ENCODE measurements at regions not wholly inside any gene's neighbourhood (a gene's known extent, or its start where the extent isn't known, plus 50 kb on each side); places are given as distances from the start of the nearest gene placed in this dataset.

- WGBS, 2 donors: 58 to 65% methylated on average over 8 of the region's 8 CpGs
- Histone ChIP-seq H3K27ac (no peak overlapping the region), H3K9me3 (no peaks in the 10 kb centered on the region), H3K36me3 (ENCODE audit: low read depth, missing control alignments) (no peaks in the 10 kb centered on the region), H3K4me3 (no peak overlapping the region), H3K27me3 (no peaks in the 10 kb centered on the region), H3K4me1 (no peaks in the 10 kb centered on the region)
- intact Hi-C loops (cut with DNase I; ENCODE audit: low total_unique reads): no loop called here
- no peak for DNase-seq
- TF ChIP-seq POLR2A (IDR thresholded peaks at IDR 0.05) (no peak), CTCF (IDR thresholded peaks at IDR 0.05) (no peak)
Observed at GRCh38 chr5:147081311-147081764, 153.5 kb upstream of the STK32A start.

- no peak overlapping the region for H3K27ac ChIP-seq
- 82 to 84% methylated on average over 1 of the region's 1 CpG for WGBS, 2 donors
- DNase-seq: no peak
- H3K4me1 ChIP-seq: no peaks in the 10 kb centered on the region
- intact Hi-C loops (cut with DNase I; ENCODE audit: low total_unique reads): no loop called here
- H3K9me3 ChIP-seq: no peaks in the 10 kb centered on the region
- H3K36me3 ChIP-seq (ENCODE audit: low read depth, missing control alignments): no peaks in the 10 kb centered on the region
- H3K4me3 ChIP-seq: no peak overlapping the region
- TF ChIP-seq POLR2A (IDR thresholded peaks at IDR 0.05) (no peak), CTCF (IDR thresholded peaks at IDR 0.05) (no peak)
- no peaks in the 10 kb centered on the region for H3K27me3 ChIP-seq
Observed at GRCh38 chr5:147084702-147085101, 150.1 kb upstream of the STK32A start.

GRCh38 chr5:147085409-147085808 is 149.4 kb upstream of the STK32A start:
- no peaks in the 10 kb centered on the region for H3K9me3 ChIP-seq
- H3K27ac ChIP-seq: no peak overlapping the region
- H3K36me3 ChIP-seq (ENCODE audit: low read depth, missing control alignments): no peaks in the 10 kb centered on the region
- intact Hi-C loops (cut with DNase I; ENCODE audit: low total_unique reads): no loop called here
- no peak for DNase-seq
- no peaks in the 10 kb centered on the region for H3K27me3 ChIP-seq
- no peaks in the 10 kb centered on the region for H3K4me1 ChIP-seq
- TF ChIP-seq POLR2A (IDR thresholded peaks at IDR 0.05) (no peak), CTCF (IDR thresholded peaks at IDR 0.05) (no peak)
- no peak overlapping the region for H3K4me3 ChIP-seq
- 77 to 82% methylated on average over 7 of the region's 7 CpGs for WGBS, 2 donors

- no peak for DNase-seq
- Histone ChIP-seq H3K27me3 (no peaks in the 10 kb centered on the region), H3K9me3 (no peaks in the 10 kb centered on the region), H3K4me3 (no peak overlapping the region), H3K36me3 (ENCODE audit: low read depth, missing control alignments) (no peaks in the 10 kb centered on the region), H3K27ac (no peak overlapping the region), H3K4me1 (no peaks in the 10 kb centered on the region)
- intact Hi-C loops (cut with DNase I; ENCODE audit: low total_unique reads): no loop called here
- TF ChIP-seq CTCF (IDR thresholded peaks at IDR 0.05) (no peak), POLR2A (IDR thresholded peaks at IDR 0.05) (no peak)
- 44 to 55% methylated on average over 2 of the region's 2 CpGs for WGBS, 2 donors
Observed at GRCh38 chr5:147092044-147092443, 142.8 kb upstream of the STK32A start.

GRCh38 chr5:147093138-147093537 is 141.7 kb upstream of the STK32A start:
- H3K27me3 ChIP-seq: no peaks in the 10 kb centered on the region
- H3K4me1 ChIP-seq: no peaks in the 10 kb centered on the region
- TF ChIP-seq POLR2A (IDR thresholded peaks at IDR 0.05) (no peak), CTCF (IDR thresholded peaks at IDR 0.05) (no peak)
- no peak for DNase-seq
- H3K4me3 ChIP-seq: no peak overlapping the region
- no peak overlapping the region for H3K27ac ChIP-seq
- H3K36me3 ChIP-seq (ENCODE audit: low read depth, missing control alignments): no peaks in the 10 kb centered on the region
- WGBS, 2 donors: 73 to 87% methylated on average over 2 of the region's 2 CpGs
- intact Hi-C loops (cut with DNase I; ENCODE audit: low total_unique reads): no loop called here
- no peaks in the 10 kb centered on the region for H3K9me3 ChIP-seq
